HuH-7 (cell line): ENCODE measurements at regions not wholly inside any gene's neighbourhood (a gene's known extent, or its start where the extent isn't known, plus 50 kb on each side); places are given as distances from the start of the nearest gene placed in this dataset.
"Not testable (repeated sequence)": the region's sequence is repeated elsewhere in the genome, so short reads cannot be mapped to it uniquely, and the experiment has no call there.

Source experiments
- DNase-seq: peaks from one replicate; pipeline ENCODE4 v3.0.0; 2011; ENCODE audit warnings: low spot score

DNA sequence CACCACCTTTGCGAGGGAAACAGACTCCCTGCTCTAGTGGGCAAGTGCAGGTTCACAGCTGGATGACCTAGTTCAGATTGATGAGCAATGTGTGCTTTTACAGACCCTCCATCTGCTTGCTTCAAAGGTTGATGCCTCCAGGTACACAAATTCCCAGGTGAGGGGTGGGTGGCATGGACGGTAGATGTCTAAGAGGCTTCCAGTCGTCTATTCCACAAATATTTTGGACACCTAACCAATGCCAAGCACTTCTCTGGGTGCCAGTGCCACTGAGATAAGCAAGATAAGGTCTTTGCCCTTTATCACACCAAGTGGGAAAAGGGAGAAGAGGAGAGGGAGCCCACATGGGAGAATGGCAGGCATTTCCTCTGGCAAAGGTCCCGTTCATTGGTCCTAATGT is 316.6 kb upstream of the CDH5 start:
- DNase-seq, result no peak

- no peak for DNase-seq
Observed at GRCh38 chr16:66045626-66046025, 320.9 kb upstream of the CDH5 start.

DNA sequence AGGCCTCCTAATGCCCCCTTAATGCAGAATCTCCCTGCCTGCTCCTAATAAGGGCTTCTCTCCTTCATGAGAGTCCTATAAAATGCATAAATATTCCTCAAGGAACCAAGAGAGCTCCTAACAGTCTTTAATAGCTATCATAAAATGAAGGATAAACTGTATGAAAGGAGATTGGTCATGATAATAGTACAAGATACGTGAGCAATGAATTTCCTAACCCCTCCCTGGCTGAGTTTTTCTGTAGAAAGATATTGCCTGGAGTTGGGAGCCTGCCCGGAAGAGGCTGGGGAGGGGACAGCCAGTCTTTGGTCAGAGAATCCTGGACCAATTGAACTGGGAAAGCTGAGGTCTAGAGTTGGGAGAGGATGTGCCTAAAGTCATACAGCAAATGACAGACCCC is 321.9 kb upstream of the CDH5 start:
- no peak for DNase-seq

GRCh38 chr16:66044089-66044488 is 322.4 kb upstream of the CDH5 start:
- DNase-seq, result no peak

DNA sequence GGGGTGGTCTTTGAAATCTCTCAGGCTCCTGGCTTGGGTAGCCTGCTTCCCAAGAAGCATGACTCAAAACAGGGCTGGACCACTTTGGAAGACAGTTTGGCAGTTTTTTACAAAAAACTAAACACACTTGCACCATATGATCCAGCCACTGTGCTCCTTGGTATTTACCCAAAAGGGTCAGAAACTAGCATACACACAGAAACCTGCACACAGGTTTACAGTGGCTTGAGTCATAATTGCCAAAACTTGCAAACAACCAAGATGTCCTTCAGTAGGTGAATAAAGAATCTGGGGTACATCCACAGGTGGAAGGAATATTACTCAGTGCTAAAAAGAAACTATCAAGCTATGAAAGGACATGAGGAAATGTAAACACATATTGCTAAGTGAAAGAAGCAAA is 323.2 kb upstream of the CDH5 start:
- no peak for DNase-seq

DNA sequence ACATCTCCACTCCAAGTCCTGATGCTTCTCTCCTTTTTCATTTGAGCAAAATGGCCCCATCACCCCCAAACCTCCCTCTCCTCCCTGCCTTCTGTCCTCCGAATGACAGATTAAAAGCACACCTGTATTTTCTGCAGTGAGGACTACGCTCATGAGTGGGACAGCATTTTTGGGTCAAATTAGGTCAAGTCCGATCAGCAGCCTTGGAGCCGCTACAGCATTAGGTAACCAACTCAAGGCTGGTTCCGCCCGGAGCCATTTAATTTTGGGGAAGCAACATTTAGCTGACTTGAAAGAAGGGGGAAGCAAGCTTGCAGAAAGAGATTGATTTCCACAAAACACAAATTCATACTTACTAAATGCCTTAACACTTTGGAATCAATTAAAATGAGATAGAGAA is 324.1 kb upstream of the CDH5 start:
- no peak for DNase-seq

DNA sequence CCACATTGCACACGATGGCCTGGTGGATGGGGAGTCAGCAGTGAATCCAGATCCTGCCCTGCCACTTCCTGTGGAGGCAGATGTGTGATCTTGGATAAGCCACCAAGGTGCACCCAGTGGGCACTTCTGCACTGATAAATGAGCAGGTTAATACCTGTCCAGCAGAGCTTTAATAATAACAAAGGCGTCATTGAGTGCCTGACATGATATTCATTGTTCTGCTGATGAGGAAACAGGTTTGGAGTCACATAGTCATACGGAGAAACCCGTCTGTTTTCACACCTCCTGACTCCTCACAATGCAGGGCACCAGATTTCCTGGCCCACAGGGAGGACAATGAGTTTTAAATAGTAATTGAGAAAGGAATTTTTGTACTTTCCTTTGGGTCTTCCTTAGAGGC is 324.6 kb upstream of the CDH5 start:
- DNase-seq, result no peak

- no peak for DNase-seq
Observed at GRCh38 chr16:66039793-66040192, 326.7 kb upstream of the CDH5 start.

GRCh38 chr16:66036793-66037715 is 329.4 kb upstream of the CDH5 start:
- no peak for DNase-seq

GRCh38 chr16:66036184-66036583 is 330.3 kb upstream of the CDH5 start:
- DNase-seq, result no peak

DNA sequence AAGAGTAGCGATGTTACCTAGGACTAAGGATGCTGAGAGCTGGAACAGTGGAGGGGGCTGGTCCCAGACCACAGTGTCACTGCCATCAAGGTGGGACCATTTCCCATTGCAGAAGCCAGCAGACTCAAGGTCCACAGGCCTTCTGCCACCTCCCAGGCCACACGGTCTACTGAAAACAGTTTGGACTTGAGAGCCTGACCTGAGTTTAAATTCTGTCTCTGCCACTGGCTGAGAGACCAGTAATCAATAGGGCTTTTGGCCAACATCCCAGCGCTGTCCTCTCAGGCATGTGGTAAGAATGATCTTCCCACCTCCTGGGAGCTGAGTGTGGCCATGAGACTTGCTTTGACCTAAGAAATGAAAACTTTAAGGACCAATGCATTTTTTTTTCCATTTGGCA is 331.4 kb upstream of the CDH5 start:
- no peak for DNase-seq

GRCh38 chr16:66032841-66033240 is 333.6 kb upstream of the CDH5 start:
- no peak for DNase-seq

DNA sequence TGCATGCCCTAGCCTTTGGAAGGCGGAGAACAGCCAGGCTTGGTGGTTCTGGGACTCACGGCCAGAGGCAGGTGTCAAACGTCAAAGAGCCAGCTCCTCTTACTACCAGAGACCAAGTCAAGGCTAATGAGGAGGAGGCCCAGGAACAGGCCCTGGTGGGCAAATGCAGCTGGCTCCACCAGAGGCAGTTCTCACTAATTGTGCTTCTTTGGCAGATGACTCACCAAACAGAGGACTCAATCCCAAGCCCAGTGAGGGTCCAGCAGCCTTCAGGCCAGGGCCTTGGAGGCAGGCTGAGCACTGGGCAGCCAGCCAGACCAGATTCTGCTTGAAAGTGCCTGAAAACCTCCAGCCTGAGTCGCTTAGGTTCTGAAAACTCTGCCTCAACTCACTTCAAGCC is 336.5 kb upstream of the CDH5 start:
- no peak for DNase-seq

DNA sequence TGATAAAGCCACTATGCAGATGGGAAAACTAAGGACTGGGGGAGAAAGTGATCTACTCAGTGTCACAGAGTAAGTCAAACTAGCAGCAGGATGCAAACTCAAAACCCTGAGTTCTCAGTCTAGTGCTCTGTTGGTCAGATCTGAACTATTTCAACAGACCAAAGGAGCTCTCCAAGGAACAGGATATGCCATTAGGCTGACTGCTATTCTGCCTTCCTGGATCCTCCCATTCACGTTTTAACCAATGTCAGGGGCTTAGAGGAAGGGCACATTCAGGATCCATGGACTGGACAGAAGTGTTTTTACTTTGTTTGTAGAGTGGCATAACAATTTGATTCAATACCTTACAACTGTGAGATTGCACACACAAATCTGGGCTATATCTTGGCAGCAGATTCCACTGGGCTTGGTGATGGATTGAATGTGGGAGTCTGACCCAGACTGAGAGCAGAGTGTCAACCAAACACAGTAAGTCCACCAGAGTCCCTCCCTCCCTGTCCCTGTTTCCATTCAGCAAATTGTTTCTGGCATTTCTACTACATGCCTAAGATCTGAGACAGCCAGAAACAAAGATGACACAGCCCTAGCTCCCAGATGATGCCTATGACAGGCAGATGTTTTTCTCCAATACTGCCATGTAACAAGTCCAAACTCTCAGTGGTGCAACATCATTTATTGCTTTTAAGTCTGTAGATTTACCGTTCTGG is 337.8 kb upstream of the CDH5 start:
- DNase-seq, result no peak

GRCh38 chr16:66026787-66027330 is 339.6 kb upstream of the CDH5 start:
- no peak for DNase-seq

GRCh38 chr16:66026211-66026610 is 340.3 kb upstream of the CDH5 start:
- DNase-seq, result peak; percentile 6

GRCh38 chr16:66025751-66026150 is 340.7 kb upstream of the CDH5 start:
- no peak for DNase-seq

DNA sequence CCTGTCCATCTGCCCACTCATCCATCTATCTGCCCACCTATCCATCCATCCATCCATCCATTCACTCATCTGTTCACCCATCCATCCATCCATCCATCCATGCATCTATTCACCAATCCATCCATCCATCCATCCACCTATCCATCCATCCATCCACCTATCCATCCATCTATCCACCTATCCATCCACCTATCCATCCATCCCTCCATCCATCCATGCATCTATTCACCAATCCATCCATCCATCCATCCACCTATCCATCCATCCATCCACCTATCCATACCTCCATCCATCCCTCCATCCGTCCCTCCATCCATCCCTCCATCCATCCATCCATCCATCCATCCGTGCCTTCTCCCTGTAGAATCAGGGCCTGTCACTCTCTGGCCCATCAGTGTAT is 341.9 kb upstream of the CDH5 start:
- DNase-seq, result not testable (repeated sequence)

- no peak for DNase-seq
Observed at GRCh38 chr16:66023481-66023880, 343.0 kb upstream of the CDH5 start.

- DNase-seq, result no peak
Observed at GRCh38 chr16:66020642-66021041, 345.8 kb upstream of the CDH5 start.

- DNase-seq, result no peak
Observed at GRCh38 chr16:66020046-66020445, 346.4 kb upstream of the CDH5 start.

DNA sequence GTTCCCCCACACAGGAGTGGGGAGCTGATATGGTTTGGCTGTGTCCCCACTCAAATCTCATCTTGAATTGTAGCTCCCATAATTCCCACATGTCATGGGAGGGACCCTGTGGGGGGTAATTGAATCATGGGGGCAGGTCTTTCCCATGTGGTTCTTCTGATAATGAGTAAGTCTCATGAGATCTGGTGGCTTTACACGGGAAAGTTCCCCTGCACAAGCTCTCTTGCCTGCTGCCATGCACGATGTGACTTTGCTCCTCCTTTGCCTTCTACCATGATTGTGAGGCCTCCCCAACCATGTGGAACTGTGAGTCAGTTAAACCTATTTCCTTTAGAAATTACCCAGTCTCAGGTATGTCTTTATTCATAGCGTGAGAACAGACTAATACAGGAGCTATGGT is 347.0 kb upstream of the CDH5 start:
- not testable (repeated sequence) for DNase-seq

DNA sequence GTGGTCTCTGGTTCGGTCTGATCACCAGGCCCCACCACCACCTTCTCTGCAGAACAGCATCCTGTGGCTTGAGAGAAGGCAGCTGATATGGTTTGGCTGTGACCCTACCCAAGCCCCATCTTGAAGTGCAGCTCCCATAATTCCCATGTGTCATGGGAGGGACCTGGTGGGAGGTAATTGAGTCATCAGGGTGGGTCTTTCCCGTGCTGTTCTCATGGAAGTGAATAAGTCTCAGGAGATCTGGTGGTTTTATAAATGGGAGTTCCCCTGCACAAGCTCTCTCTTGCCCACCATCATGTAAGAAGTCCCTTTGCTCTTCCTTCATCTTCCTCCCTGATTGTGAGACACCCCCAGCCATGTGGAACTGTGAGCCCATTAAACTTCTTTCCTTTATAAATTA is 352.3 kb upstream of the CDH5 start:
- DNase-seq, result no peak
